Epithelial cell of proximal tubule (primary cell): ENCODE measurements at regions not wholly inside any gene's neighbourhood (a gene's known extent, or its start where the extent isn't known, plus 50 kb on each side); places are given as distances from the start of the nearest gene placed in this dataset.

Source experiments
- DNase-seq: peaks from one replicate; pipeline ENCODE4 v3.0.0-alpha.2; 2011; ENCODE audit warnings: low read depth
- H3K4me3 ChIP-seq: 2 replicates; pipeline ENCODE4 v1.5.1; 2011; ENCODE audit warnings: low read depth, mild to moderate bottlenecking, low read length
- CTCF ChIP-seq: conservative IDR thresholded peaks from 2 replicates; pipeline ENCODE4 v1.5.1; 2012; ENCODE audit warnings: low read depth, mild to moderate bottlenecking, low read length

- H3K4me3 ChIP-seq: no peak overlapping the region
- TF ChIP-seq CTCF: no peak
- no peak for DNase-seq
Observed at GRCh38 chr5:67673618-67674017, 477.0 kb upstream of the CD180 start.

GRCh38 chr5:67673180-67673579, 476.6 kb upstream of the CD180 start:
- DNase-seq: no peak
- TF ChIP-seq CTCF: no peak
- no peak overlapping the region for H3K4me3 ChIP-seq

- DNase-seq: no peak
- H3K4me3 ChIP-seq: no peak overlapping the region
- no peak for TF ChIP-seq CTCF
Observed at GRCh38 chr5:67672636-67673035, 476.0 kb upstream of the CD180 start.

- no peak for TF ChIP-seq CTCF
Observed at GRCh38 chr5:67669916-67670315, 473.3 kb upstream of the CD180 start.

GRCh38 chr5:67660149-67660548, 463.6 kb upstream of the CD180 start:
- no peak for TF ChIP-seq CTCF
- no peak for DNase-seq
- no peak overlapping the region for H3K4me3 ChIP-seq

More at GRCh38 chr5:67669916-67670315, 473.3 kb upstream of the CD180 start:
- no peak overlapping the region for H3K4me3 ChIP-seq
- DNase-seq: no peak

- H3K4me3 ChIP-seq: no peak overlapping the region
- no peak for DNase-seq
- no peak for TF ChIP-seq CTCF
Observed at GRCh38 chr5:67659288-67659687, 462.7 kb upstream of the CD180 start.

GRCh38 chr5:67657055-67657454, 460.5 kb upstream of the CD180 start:
- TF ChIP-seq CTCF: no peak
- no peak for DNase-seq
- H3K4me3 ChIP-seq: no peak overlapping the region
